Activated T-helper 17 cell treated with anti-CD3 and anti-CD28 coated beads, Interleukin-2, amount 50 U/mL, for 72 hours (primary cell): ENCODE measurements at regions not wholly inside any gene's neighbourhood (a gene's known extent, or its start where the extent isn't known, plus 50 kb on each side); places are given as distances from the start of the nearest gene placed in this dataset.

Experiments used
- ATAC-seq: fragments of 150-1000 bp; cut with Tn5 transposase; replicated peaks from 2 replicates; pipeline ENCODE4 v1.10.0; 2021; ENCODE audit warnings: mild to moderate bottlenecking, moderate library complexity
- H3K27ac Mint-ChIP-seq: one replicate; pipeline ENCODE4 v1.8.0; 2022; ENCODE audit warnings: mixed read lengths
- H3K27me3 Mint-ChIP-seq: one replicate; pipeline ENCODE4 v1.8.0; 2022; ENCODE audit warnings: mixed read lengths
- H3K36me3 Mint-ChIP-seq: one replicate; pipeline ENCODE4 v1.8.0; 2022; ENCODE audit warnings: low read depth, mild to moderate bottlenecking, mixed read lengths
- H3K4me1 Mint-ChIP-seq: one replicate; pipeline ENCODE4 v1.8.0; 2022; ENCODE audit warnings: mixed read lengths
- H3K4me3 Mint-ChIP-seq: one replicate; pipeline ENCODE4 v1.8.0; 2022; ENCODE audit warnings: mild to moderate bottlenecking, mixed read lengths
- H3K9me3 Mint-ChIP-seq: one replicate; pipeline ENCODE4 v1.8.0; 2022; ENCODE audit warnings: mixed read lengths

DNA sequence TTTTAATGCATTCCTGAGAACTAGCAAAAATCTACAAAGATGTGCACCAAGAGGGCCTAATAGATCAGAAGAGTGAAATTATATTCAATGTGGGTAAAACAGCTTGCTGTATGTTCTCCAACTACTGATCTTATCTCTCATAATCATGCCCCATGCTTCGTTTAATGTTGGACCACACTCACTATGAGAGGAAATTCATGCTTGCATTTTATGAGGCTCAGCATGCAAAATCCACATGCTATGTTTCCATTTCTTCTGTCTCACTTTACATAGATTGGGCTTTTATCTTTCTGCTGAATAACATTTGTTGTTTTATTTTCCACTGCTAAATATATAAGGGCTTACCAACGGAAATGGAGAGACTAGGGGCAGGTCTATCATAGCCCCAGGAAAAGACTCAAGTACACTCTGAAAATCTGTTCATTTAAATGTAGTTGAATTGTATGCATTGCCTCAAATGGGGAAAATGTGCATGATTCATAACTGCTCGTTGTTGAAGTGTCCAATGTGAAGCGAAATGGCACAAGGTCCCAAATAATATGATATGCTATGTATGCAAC is 474.2 kb downstream of the EFNA5 start:
- no peak for ATAC-seq
- Mint-ChIP-seq H3K36me3 (no peaks in the 10 kb centered on the region), H3K4me1 (no peaks in the 10 kb centered on the region), H3K27ac (no peak overlapping the region), H3K4me3 (no peak overlapping the region), H3K9me3 (peaks cover 3% of the 10 kb centered on the region), H3K27me3 (no peaks in the 10 kb centered on the region)

DNA sequence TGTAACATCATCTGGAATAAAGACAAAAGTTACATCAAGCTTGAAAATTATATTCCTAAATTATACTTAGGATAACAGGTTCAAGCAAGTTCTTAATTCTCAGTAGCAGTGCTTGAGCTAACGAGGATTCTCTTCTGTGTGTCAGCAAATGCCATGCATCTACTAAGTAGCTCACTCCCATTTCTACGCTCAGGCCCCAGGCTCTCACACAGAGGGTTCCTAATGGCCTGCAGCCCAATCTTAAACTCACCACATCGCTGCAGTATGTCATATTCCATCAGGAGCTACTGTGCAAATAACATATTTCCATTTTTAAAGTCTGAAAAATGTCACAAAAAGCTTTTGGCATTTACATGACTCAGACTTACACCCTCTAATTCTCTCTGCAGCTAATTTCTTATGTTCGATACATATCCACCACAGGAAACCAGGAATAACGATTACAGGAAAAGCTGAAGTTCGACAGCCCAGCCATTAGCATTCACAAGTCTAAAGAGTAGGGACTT is 474.8 kb downstream of the EFNA5 start:
- Mint-ChIP-seq H3K9me3 (peaks cover 3% of the 10 kb centered on the region), H3K27ac (no peak overlapping the region), H3K36me3 (no peaks in the 10 kb centered on the region), H3K4me3 (no peak overlapping the region), H3K4me1 (no peaks in the 10 kb centered on the region), H3K27me3 (no peaks in the 10 kb centered on the region)
- ATAC-seq, result no peak

DNA sequence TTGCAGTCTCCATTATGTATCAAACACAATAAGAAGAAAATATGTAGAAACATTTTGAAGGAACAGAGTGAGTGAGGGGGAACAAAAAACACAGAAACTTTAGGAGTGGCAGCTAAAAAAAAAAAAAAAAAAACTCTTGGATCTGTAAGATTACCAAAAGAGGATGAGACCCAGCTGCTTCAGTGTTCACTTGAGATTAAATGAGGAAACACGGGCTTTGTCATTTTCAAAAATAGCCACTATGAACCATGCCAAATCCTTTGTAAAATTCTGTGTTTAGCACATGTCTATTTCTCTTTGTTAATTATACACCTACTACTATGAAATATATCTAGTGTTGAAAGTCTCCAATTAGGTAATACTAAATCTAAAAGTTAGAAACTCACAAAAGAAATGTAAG is 485.9 kb downstream of the EFNA5 start:
- ATAC-seq, result no peak
- Mint-ChIP-seq H3K36me3 (no peaks in the 10 kb centered on the region), H3K9me3 (peaks cover 4% of the 10 kb centered on the region), H3K27ac (no peak overlapping the region), H3K4me3 (no peak overlapping the region), H3K27me3 (no peaks in the 10 kb centered on the region), H3K4me1 (no peaks in the 10 kb centered on the region)

DNA sequence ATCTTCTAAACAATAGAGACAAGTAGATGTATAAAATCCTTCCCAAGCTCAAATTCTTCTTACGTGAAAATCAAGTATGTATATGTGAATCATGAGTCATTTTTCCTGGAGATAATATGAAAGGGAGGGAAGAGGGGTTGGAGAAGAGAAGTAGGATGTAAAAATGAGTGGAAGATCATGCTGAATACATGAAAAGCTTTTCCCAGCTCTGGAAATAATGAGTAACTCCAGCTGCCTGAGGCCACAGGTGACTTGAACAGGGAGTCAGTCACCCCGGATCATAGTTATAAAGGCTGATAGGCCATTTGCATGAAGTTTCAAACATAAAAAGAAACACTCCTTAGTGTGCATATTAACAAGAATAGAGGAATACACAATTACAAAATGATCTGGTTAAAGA is 486.7 kb downstream of the EFNA5 start:
- ATAC-seq, result no peak
- Mint-ChIP-seq H3K4me3 (no peak overlapping the region), H3K9me3 (peaks cover 4% of the 10 kb centered on the region), H3K27ac (no peak overlapping the region), H3K36me3 (no peaks in the 10 kb centered on the region), H3K4me1 (no peaks in the 10 kb centered on the region), H3K27me3 (no peaks in the 10 kb centered on the region)

DNA sequence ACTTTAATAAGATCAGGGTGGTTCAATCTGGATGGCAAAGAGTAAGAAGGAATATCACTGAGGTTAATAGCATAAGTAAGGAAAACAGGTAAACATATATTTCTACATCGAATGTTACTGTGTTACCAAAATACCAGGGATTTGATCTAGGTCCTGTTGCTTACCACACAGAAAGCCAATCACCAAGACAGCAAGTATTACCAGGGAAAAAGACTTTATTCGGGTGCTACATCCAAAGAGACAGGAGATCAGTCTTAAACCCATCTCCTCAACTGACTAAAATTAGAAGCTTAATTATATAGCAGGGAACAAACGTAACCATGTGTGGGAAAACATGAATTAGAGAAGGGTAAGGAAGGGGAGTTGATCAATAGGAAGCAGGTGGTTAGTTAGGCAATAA is 500.1 kb downstream of the EFNA5 start:
- Mint-ChIP-seq H3K9me3 (peaks cover 10% of the 10 kb centered on the region), H3K4me1 (no peaks in the 10 kb centered on the region), H3K27me3 (no peaks in the 10 kb centered on the region), H3K27ac (no peak overlapping the region), H3K4me3 (no peak overlapping the region), H3K36me3 (no peaks in the 10 kb centered on the region)
- ATAC-seq, result no peak

DNA sequence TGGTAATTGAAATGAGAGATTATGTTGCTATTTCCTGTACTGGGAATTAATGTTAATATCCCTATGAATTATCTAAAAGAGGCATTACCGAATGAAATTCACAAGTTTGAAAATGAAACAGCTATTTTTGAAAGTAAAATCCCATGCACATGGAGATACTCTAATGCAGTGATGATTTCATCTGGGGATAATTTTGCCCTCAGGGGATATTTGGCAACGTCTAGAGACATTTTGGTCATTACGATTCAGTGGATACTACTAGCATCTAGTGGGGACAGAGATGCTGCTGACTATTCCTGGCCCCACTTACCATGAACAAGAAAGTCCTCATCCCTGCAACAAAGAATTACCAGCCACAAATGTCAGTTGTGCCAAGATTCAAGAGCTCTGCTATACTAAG is 500.9 kb downstream of the EFNA5 start:
- peaks cover 10% of the 10 kb centered on the region for H3K9me3 Mint-ChIP-seq
- no peak overlapping the region for H3K4me3 Mint-ChIP-seq
- no peak for ATAC-seq
- no peaks in the 10 kb centered on the region for H3K36me3 Mint-ChIP-seq
- H3K4me1 Mint-ChIP-seq, result no peaks in the 10 kb centered on the region
- H3K27ac Mint-ChIP-seq, result no peak overlapping the region
- no peaks in the 10 kb centered on the region for H3K27me3 Mint-ChIP-seq

DNA sequence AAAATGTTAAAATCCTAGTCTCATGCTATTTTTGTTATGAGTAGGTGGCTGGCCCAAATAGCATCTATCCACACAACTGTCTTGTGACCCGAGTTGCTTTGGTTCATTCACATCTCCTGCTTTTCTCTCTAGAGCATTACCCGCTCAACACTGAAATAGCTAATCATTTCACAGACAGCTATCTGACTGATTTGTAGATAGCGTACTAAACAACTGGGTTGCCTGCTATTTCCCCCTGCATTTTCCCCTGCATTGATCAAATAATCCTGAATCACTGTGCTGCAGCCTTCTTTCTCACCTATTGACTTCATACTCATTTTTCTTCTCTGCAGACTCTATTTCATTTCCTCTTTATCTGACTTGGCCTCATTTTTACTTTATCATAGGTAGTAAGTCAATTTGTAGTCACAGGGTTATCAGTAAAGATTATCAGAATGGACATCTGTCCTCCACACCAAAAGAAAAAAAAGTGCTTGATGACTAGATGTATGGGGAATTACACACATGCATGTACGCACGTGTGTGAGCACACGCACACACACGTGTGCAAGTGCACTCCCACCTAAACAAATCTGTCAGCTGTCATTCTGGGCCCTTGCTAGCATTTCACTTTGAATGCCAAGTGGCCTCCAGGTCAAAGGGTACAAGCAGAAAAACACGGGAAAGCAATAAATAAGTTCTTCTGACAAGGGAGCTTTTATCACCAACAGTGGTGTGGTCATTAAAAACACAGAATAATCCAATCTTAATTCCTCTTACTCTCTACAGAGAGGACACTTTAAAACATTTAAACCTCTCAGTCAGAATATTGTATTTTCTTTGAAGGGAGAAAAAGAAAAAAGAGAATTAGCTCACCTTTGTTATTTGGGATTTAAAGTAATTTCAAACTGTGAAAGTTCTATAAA is 501.6 kb downstream of the EFNA5 start:
- Mint-ChIP-seq H3K27ac (no peak overlapping the region), H3K36me3 (no peaks in the 10 kb centered on the region), H3K4me3 (no peak overlapping the region), H3K9me3 (peaks cover 10% of the 10 kb centered on the region), H3K27me3 (no peaks in the 10 kb centered on the region), H3K4me1 (no peaks in the 10 kb centered on the region)
- ATAC-seq, result no peak

DNA sequence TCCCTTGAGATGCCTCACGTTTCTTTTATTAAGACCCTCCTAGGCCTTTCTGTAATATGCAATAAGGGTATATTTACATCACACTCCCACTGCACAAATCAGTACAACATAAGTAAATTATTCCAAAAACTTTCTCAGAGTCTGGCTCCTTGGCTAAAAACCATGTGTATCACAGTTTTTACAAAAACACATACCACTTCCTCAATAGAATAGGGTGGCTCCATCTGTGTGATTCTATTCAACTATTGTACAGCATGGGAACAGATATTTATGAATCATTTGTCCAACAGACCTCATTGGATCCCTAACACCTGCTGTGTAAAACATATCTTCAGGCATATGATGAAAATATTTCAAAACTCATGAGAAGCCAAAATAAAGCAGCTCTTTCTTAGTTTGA is 502.7 kb downstream of the EFNA5 start:
- no peak overlapping the region for H3K4me3 Mint-ChIP-seq
- H3K9me3 Mint-ChIP-seq, result peaks cover 10% of the 10 kb centered on the region
- H3K27ac Mint-ChIP-seq, result no peak overlapping the region
- H3K4me1 Mint-ChIP-seq, result no peaks in the 10 kb centered on the region
- no peak for ATAC-seq
- H3K36me3 Mint-ChIP-seq, result no peaks in the 10 kb centered on the region
- H3K27me3 Mint-ChIP-seq, result no peaks in the 10 kb centered on the region

DNA sequence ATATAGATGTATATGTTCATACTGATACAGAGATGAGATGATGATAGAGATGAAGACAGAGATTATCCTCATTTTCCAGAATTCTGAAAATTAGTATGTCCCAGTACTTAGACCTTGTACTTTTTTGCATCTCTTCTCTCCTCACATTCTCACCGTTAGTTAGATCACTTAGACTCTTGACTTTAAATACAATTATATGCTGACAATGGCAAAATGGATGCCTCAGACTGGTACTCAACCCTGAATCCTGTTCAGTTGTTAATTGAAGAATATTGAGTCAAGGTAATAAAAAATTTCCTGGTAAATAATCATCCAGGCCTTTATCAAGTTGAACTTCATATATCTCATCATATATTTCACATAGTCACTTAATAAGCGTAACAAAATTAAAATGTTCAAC is 505.4 kb downstream of the EFNA5 start:
- ATAC-seq, result no peak
- H3K27me3 Mint-ChIP-seq, result no peaks in the 10 kb centered on the region
- H3K27ac Mint-ChIP-seq, result no peak overlapping the region
- H3K4me3 Mint-ChIP-seq, result no peak overlapping the region
- no peaks in the 10 kb centered on the region for H3K36me3 Mint-ChIP-seq
- peaks cover 11% of the 10 kb centered on the region for H3K9me3 Mint-ChIP-seq
- no peaks in the 10 kb centered on the region for H3K4me1 Mint-ChIP-seq

DNA sequence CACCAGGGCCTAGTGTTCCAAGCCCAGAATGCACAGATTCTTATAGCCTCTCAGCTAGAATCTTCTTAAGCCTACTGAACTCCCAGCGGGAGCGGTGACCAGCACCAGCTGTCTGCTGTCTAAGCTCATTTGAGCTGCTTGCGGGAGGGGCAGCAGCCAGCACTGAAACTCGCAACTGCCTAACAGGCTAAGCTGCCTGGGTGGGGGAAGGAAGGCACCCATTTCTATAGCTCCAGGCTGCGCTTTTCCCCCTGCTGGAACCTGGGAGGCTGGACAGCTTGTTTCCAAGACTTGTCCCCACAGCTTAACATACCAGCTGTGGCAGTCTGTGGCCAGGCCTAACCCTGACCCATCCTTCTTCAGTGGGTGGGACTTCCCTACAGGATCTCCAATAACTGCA is 512.9 kb downstream of the EFNA5 start:
- H3K27me3 Mint-ChIP-seq, result no peaks in the 10 kb centered on the region
- H3K9me3 Mint-ChIP-seq, result peaks cover 14% of the 10 kb centered on the region
- H3K4me3 Mint-ChIP-seq, result no peak overlapping the region
- H3K36me3 Mint-ChIP-seq, result no peaks in the 10 kb centered on the region
- no peaks in the 10 kb centered on the region for H3K4me1 Mint-ChIP-seq
- H3K27ac Mint-ChIP-seq, result no peak overlapping the region
- ATAC-seq, result no peak

DNA sequence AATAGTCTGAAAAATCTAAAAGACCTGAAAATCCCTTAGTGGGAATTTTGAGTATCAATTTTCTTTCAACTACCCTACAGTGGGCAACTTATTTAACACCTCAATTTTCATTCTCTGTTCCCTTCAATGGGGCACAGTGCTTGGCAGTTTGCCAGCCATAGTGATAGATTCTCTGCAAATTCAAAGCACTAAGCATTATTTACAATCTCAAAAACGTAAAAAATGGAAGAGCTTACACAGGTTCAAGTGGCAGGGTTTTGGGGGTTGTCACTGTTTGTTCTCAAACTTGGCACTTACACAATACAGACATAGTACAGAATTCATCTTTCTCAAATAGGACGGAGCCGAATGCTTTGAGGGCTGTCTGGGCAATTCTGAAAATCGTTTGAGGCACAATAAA is 515.0 kb downstream of the EFNA5 start:
- ATAC-seq, result no peak
- H3K4me1 Mint-ChIP-seq, result no peaks in the 10 kb centered on the region
- no peaks in the 10 kb centered on the region for H3K27me3 Mint-ChIP-seq
- H3K9me3 Mint-ChIP-seq, result peaks cover 10% of the 10 kb centered on the region
- no peaks in the 10 kb centered on the region for H3K36me3 Mint-ChIP-seq
- H3K27ac Mint-ChIP-seq, result no peak overlapping the region
- H3K4me3 Mint-ChIP-seq, result no peak overlapping the region

DNA sequence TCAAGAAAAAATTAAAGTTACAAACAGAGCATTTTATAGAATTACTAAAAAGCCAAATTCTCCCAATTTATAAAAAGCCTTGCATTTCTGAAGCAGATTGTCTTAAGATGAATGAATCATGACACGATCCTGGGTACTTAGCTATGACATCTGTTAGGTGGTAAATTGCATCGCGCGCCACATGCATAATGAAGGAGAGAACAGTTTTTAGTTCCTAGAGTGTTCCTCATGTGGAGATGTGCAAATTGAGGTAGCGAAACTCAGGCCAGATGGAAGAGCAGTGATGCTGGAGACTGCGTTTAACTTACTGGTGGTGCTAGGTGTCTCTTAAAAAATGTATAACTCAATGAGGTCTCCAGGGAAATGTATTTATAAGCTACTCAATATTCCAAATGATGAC is 516.1 kb downstream of the EFNA5 start:
- no peak for ATAC-seq
- Mint-ChIP-seq H3K36me3 (no peaks in the 10 kb centered on the region), H3K9me3 (peaks cover 5% of the 10 kb centered on the region), H3K27me3 (no peaks in the 10 kb centered on the region), H3K4me1 (no peaks in the 10 kb centered on the region), H3K4me3 (no peak overlapping the region), H3K27ac (no peak overlapping the region)

DNA sequence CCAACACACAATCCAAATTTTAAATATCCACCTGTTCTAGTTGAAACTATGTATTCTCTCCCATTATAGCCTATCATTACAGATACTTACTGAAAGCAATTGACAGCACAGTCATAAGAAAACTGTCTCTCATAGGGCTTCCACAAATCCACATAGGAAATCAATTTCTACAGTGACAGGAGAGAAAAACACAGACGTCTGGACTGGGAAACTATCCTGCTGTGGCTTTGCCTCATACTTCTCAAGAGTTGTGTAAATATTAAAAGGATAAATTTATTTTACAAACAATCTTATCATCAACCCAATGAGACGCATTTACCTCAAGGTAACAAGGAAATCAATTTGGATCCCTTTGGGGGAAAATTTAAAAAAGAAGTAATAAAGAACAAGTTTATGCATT is 517.5 kb downstream of the EFNA5 start:
- no peak overlapping the region for H3K4me3 Mint-ChIP-seq
- H3K9me3 Mint-ChIP-seq, result no peaks in the 10 kb centered on the region
- no peaks in the 10 kb centered on the region for H3K4me1 Mint-ChIP-seq
- H3K36me3 Mint-ChIP-seq, result no peaks in the 10 kb centered on the region
- no peaks in the 10 kb centered on the region for H3K27me3 Mint-ChIP-seq
- H3K27ac Mint-ChIP-seq, result no peak overlapping the region
- ATAC-seq, result no peak

DNA sequence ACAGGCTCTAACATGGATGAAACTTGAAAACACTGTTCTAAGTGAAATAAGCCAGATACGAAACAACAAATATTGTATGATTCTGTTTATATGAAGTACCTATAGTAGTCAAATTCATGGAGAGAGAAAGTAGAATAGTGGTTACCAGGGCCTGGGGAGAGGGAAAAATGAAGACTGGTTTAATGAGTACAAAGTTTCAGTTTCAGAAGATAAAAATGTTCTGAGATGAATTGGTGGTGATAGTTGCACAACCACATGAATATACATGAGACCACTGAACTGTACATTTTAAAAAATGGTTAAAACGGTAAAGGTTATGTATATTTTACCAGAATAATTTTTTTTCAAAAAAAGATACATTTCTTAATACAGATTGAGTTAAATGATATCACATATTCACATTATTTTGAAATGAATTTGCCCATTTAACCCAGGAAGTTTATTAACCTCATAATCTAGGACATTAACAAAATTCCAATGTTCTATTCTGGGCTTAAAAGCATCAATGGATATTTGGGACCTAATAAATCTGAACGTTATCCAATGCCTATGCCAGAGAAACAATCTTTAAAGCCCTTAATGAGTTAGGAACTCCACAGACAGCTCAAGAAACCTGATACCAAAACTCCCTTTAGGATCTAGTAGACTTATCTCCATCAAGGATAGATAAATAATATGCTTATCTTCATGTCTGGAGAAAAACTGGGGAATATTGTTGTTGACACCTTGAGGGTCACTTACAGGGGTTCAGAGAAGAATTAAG is 521.3 kb downstream of the EFNA5 start:
- H3K4me1 Mint-ChIP-seq, result no peaks in the 10 kb centered on the region
- H3K27ac Mint-ChIP-seq, result no peak overlapping the region
- ATAC-seq, result peak; percentile 43
- H3K4me3 Mint-ChIP-seq, result no peak overlapping the region
- no peaks in the 10 kb centered on the region for H3K9me3 Mint-ChIP-seq
- no peaks in the 10 kb centered on the region for H3K27me3 Mint-ChIP-seq
- H3K36me3 Mint-ChIP-seq, result no peaks in the 10 kb centered on the region

DNA sequence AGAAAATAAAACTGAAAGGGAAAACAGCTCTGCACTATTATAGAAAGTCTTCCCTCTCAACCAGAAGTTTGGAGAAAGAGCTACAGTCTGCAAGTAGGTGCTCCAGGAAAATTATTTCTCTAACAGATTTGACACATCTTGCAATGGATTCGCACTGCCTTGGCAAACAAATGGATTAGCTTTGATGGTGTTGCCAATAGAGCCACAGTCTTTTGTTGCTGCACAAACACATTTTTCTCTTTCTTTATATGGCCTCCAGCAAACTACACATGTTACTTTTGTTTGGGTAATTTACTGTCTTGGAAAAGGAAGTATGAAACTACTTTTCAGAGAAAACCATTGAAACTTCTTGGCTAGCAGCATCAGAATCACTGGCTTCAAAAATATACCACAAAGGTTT is 523.1 kb downstream of the EFNA5 start:
- no peaks in the 10 kb centered on the region for H3K4me1 Mint-ChIP-seq
- H3K36me3 Mint-ChIP-seq, result no peaks in the 10 kb centered on the region
- no peak overlapping the region for H3K27ac Mint-ChIP-seq
- H3K4me3 Mint-ChIP-seq, result no peak overlapping the region
- H3K9me3 Mint-ChIP-seq, result no peaks in the 10 kb centered on the region
- H3K27me3 Mint-ChIP-seq, result no peaks in the 10 kb centered on the region
- no peak for ATAC-seq
